HPDE6-E6E7 (cell line): ENCODE measurements at regions not wholly inside any gene's neighbourhood (a gene's known extent, or its start where the extent isn't known, plus 50 kb on each side); places are given as distances from the start of the nearest gene placed in this dataset.
A peak's percentile ranks its signal among the peaks of the same experiment; 100 is the strongest.
"Not testable (repeated sequence)": the region's sequence is repeated elsewhere in the genome, so short reads cannot be mapped to it uniquely, and the experiment has no call there.

Experiments used
- DNase-seq: peaks from one replicate; pipeline ENCODE4 v3.0.0; 2011; ENCODE audit warnings: missing footprints; ENCODE audit errors: extremely low spot score

- DNase-seq, result no peak
These were observed 1261.2 kb upstream of the SLC39A10 start for GRCh38 chr2:194395818-194396217.

GRCh38 chr2:194385376-194385775 lies 1271.7 kb upstream of the SLC39A10 start:
- no peak for DNase-seq

- no peak for DNase-seq
These were observed 1273.6 kb upstream of the SLC39A10 start for GRCh38 chr2:194383401-194383800.

GRCh38 chr2:194382221-194382620 lies 1274.8 kb upstream of the SLC39A10 start:
- no peak for DNase-seq

- DNase-seq, result no peak
These were observed 1277.0 kb upstream of the SLC39A10 start for GRCh38 chr2:194380011-194380410.

GRCh38 chr2:194367390-194367789 lies 1289.6 kb upstream of the SLC39A10 start:
- DNase-seq, result not testable (repeated sequence)

GRCh38 chr2:194363878-194364277 lies 1293.1 kb upstream of the SLC39A10 start:
- no peak for DNase-seq

- no peak for DNase-seq
These were observed 1293.7 kb upstream of the SLC39A10 start for GRCh38 chr2:194363295-194363694.

- no peak for DNase-seq
These were observed 1304.5 kb upstream of the SLC39A10 start for GRCh38 chr2:194352505-194352904.

- no peak for DNase-seq
These were observed 1310.8 kb upstream of the SLC39A10 start for GRCh38 chr2:194346193-194346592.

GRCh38 chr2:194345347-194345746 lies 1311.7 kb upstream of the SLC39A10 start:
- no peak for DNase-seq

- DNase-seq, result peak; percentile 4
These were observed 1313.9 kb upstream of the SLC39A10 start for GRCh38 chr2:194343167-194343566.

GRCh38 chr2:194332799-194333490 lies 1324.1 kb upstream of the SLC39A10 start:
- DNase-seq, result no peak

GRCh38 chr2:194328456-194328855 lies 1328.6 kb upstream of the SLC39A10 start:
- no peak for DNase-seq

GRCh38 chr2:194327196-194327888 lies 1329.7 kb upstream of the SLC39A10 start:
- DNase-seq, result no peak

GRCh38 chr2:194323740-194324139 lies 1333.3 kb upstream of the SLC39A10 start:
- no peak for DNase-seq

GRCh38 chr2:194320520-194320919 lies 1336.5 kb upstream of the SLC39A10 start:
- no peak for DNase-seq

GRCh38 chr2:194319222-194319992 lies 1337.6 kb upstream of the SLC39A10 start:
- no peak for DNase-seq

- DNase-seq, result no peak
These were observed 1343.0 kb upstream of the SLC39A10 start for GRCh38 chr2:194314042-194314441.

GRCh38 chr2:194304191-194304590 lies 1352.8 kb upstream of the SLC39A10 start:
- no peak for DNase-seq

- no peak for DNase-seq
These were observed 1355.1 kb upstream of the SLC39A10 start for GRCh38 chr2:194301946-194302345.

- no peak for DNase-seq
These were observed 1362.9 kb upstream of the SLC39A10 start for GRCh38 chr2:194294156-194294555.

- DNase-seq, result no peak
These were observed 1365.9 kb upstream of the SLC39A10 start for GRCh38 chr2:194291104-194291503.
